ENCODE measurements at regions not wholly inside any gene's neighbourhood (a gene's known extent, or its start where the extent isn't known, plus 50 kb on each side); places are given as distances from the start of the nearest gene placed in this dataset.

GRCh38 chr22:22752556-22753477, 108.4 kb downstream of the GGTLC2 start:
- no peaks in the 10 kb centered on the region for H3K9me3 ChIP-seq
- intact Hi-C loops (cut with DNase I) = no loop called here
- peak; percentile 83 to 84 for DNase-seq (ENCODE audit: extremely low spot score in 2 of 2)
- no peak overlapping the region for H3K27ac ChIP-seq
- H3K36me3 ChIP-seq = no peaks in the 10 kb centered on the region
- TF ChIP-seq POLR2A (IDR thresholded peaks at IDR 0.05) (no peak), CTCF (IDR thresholded peaks at IDR 0.05) (no peak), POLR2AphosphoS5 (IDR thresholded peaks at IDR 0.05; ENCODE audit: insufficient read depth in 1 of 2, low read depth in 1 of 2) (no peak)
- H3K4me3 ChIP-seq = no peak overlapping the region
- no peaks in the 10 kb centered on the region for H3K27me3 ChIP-seq
- no peaks in the 10 kb centered on the region for H3K4me1 ChIP-seq

GRCh38 chr22:22753526-22754267, 109.3 kb downstream of the GGTLC2 start:
- Histone ChIP-seq H3K4me1 (no peaks in the 10 kb centered on the region), H3K27ac (no peak overlapping the region), H3K36me3 (no peaks in the 10 kb centered on the region), H3K9me3 (no peaks in the 10 kb centered on the region), H3K27me3 (no peaks in the 10 kb centered on the region), H3K4me3 (no peak overlapping the region)
- intact Hi-C loops (cut with DNase I) = no loop called here
- TF ChIP-seq POLR2A (IDR thresholded peaks at IDR 0.05) (no peak), POLR2AphosphoS5 (IDR thresholded peaks at IDR 0.05; ENCODE audit: insufficient read depth in 1 of 2, low read depth in 1 of 2) (no peak), CTCF (IDR thresholded peaks at IDR 0.05) (no peak)
- peak; percentile 75 to 90 for DNase-seq (ENCODE audit: extremely low spot score in 2 of 2)

GRCh38 chr22:22754268-22754657, 109.8 kb downstream of the GGTLC2 start:
- Histone ChIP-seq H3K27me3 (no peaks in the 10 kb centered on the region), H3K4me1 (no peaks in the 10 kb centered on the region), H3K4me3 (no peak overlapping the region), H3K36me3 (no peaks in the 10 kb centered on the region), H3K27ac (no peak overlapping the region), H3K9me3 (no peaks in the 10 kb centered on the region)
- intact Hi-C loops (cut with DNase I) = no loop called here
- DNase-seq (ENCODE audit: extremely low spot score in 2 of 2) = peak in 1 of 2 donors; percentile 62
- no peak for TF ChIP-seq POLR2AphosphoS5 (IDR thresholded peaks at IDR 0.05; ENCODE audit: insufficient read depth in 1 of 2, low read depth in 1 of 2)
- no peak for TF ChIP-seq POLR2A (IDR thresholded peaks at IDR 0.05)
- no peak for TF ChIP-seq CTCF (IDR thresholded peaks at IDR 0.05)

- DNase-seq (ENCODE audit: extremely low spot score in 2 of 2) = peak in 1 of 2 donors; percentile 55
- Histone ChIP-seq H3K9me3 (no peaks in the 10 kb centered on the region), H3K4me3 (no peak overlapping the region), H3K36me3 (no peaks in the 10 kb centered on the region), H3K27ac (no peak overlapping the region), H3K27me3 (no peaks in the 10 kb centered on the region), H3K4me1 (no peaks in the 10 kb centered on the region)
- TF ChIP-seq CTCF (IDR thresholded peaks at IDR 0.05) = no peak
- no peak for TF ChIP-seq POLR2A (IDR thresholded peaks at IDR 0.05)
- TF ChIP-seq POLR2AphosphoS5 (IDR thresholded peaks at IDR 0.05; ENCODE audit: insufficient read depth in 1 of 2, low read depth in 1 of 2) = no peak
- intact Hi-C loops (cut with DNase I) = no loop called here
Measured at GRCh38 chr22:22754961-22755777, 110.8 kb downstream of the GGTLC2 start.
